NOMO-1 treated with DMSO at 0.1 percent for 48 hours (cell line): ENCODE measurements at regions not wholly inside any gene's neighbourhood (a gene's known extent, or its start where the extent isn't known, plus 50 kb on each side); places are given as distances from the start of the nearest gene placed in this dataset.
"Not testable (repeated sequence)": the region's sequence is repeated elsewhere in the genome, so short reads cannot be mapped to it uniquely, and the experiment has no call there.

Source experiments
- DNase-seq: peaks from one replicate; lab custom pipeline; 2025; ENCODE audit not compliant: unreplicated experiment; lab: John Stamatoyannopoulos, UW

GRCh38 chr3:110822971-110823370 is 248.6 kb upstream of the NECTIN3 start:
- no peak for DNase-seq

- DNase-seq: no peak
Observed at GRCh38 chr3:110846971-110847370, 224.6 kb upstream of the NECTIN3 start.

- DNase-seq: no peak
Observed at GRCh38 chr3:110849064-110849463, 222.6 kb upstream of the NECTIN3 start.

GRCh38 chr3:110851736-110852135 is 219.9 kb upstream of the NECTIN3 start:
- no peak for DNase-seq

- DNase-seq: no peak
Observed at GRCh38 chr3:110855207-110855606, 216.4 kb upstream of the NECTIN3 start.

- no peak for DNase-seq
Observed at GRCh38 chr3:110856916-110857315, 214.7 kb upstream of the NECTIN3 start.

GRCh38 chr3:110858549-110858948 is 213.1 kb upstream of the NECTIN3 start:
- DNase-seq: no peak

- no peak for DNase-seq
Observed at GRCh38 chr3:110859336-110859735, 212.3 kb upstream of the NECTIN3 start.

- no peak for DNase-seq
Observed at GRCh38 chr3:110859993-110860392, 211.6 kb upstream of the NECTIN3 start.

- no peak for DNase-seq
Observed at GRCh38 chr3:110865934-110866333, 205.7 kb upstream of the NECTIN3 start.

GRCh38 chr3:110868106-110868505 is 203.5 kb upstream of the NECTIN3 start:
- no peak for DNase-seq

- no peak for DNase-seq
Observed at GRCh38 chr3:110869736-110870135, 201.9 kb upstream of the NECTIN3 start.

GRCh38 chr3:110871869-110872268 is 199.7 kb upstream of the NECTIN3 start:
- DNase-seq: no peak

GRCh38 chr3:110878692-110879091 is 192.9 kb upstream of the NECTIN3 start:
- no peak for DNase-seq

- DNase-seq: no peak
Observed at GRCh38 chr3:110881069-110881468, 190.5 kb upstream of the NECTIN3 start.

- DNase-seq: no peak
Observed at GRCh38 chr3:110886222-110886893, 185.3 kb upstream of the NECTIN3 start.

- no peak for DNase-seq
Observed at GRCh38 chr3:110887176-110887575, 184.4 kb upstream of the NECTIN3 start.

- DNase-seq: not testable (repeated sequence)
Observed at GRCh38 chr3:110888625-110889375, 182.8 kb upstream of the NECTIN3 start.

GRCh38 chr3:110889376-110889699 is 182.3 kb upstream of the NECTIN3 start:
- DNase-seq: not testable (repeated sequence)

GRCh38 chr3:110894574-110894973 is 177.0 kb upstream of the NECTIN3 start:
- DNase-seq: no peak

GRCh38 chr3:110895054-110895453 is 176.6 kb upstream of the NECTIN3 start:
- DNase-seq: no peak

GRCh38 chr3:110897046-110897445 is 174.6 kb upstream of the NECTIN3 start:
- DNase-seq: no peak

GRCh38 chr3:110900576-110900975 is 171.0 kb upstream of the NECTIN3 start:
- no peak for DNase-seq
